RWPE1 (cell line): ENCODE measurements at regions not wholly inside any gene's neighbourhood (a gene's known extent, or its start where the extent isn't known, plus 50 kb on each side); places are given as distances from the start of the nearest gene placed in this dataset.

Source experiments
- CTCF ChIA-PET: fragments of 350-600 bp; sonication (Branson Sonifier 250); formaldehyde crosslinking; extraction: SDS; loops from one replicate; lab custom pipeline; 2021; lab: Yijun Ruan, JAX
- POLR2A ChIA-PET: fragments of 400-600 bp; formaldehyde crosslinking; extraction: SDS; loops from one replicate; lab custom pipeline; 2020; ENCODE audit warnings: antibody characterized with exemption; ENCODE audit not compliant: low non-redundant PET; lab: Yijun Ruan, JAX
- DNase-seq: peaks from one replicate; pipeline ENCODE4 v3.0.0; 2012; ENCODE audit warnings: low spot score
- H3K27ac ChIP-seq: fragments of 450-650 bp; 2 replicates; pipeline ENCODE4 v1.5.1; 2017
- TF ChIP-seq, protein P1 (sequence below): fragments of 450-650 bp; conservative IDR thresholded peaks from 2 replicates; pipeline ENCODE4 v1.5.1; 2017; ENCODE audit warnings: low read depth, mild to moderate bottlenecking

DNA sequence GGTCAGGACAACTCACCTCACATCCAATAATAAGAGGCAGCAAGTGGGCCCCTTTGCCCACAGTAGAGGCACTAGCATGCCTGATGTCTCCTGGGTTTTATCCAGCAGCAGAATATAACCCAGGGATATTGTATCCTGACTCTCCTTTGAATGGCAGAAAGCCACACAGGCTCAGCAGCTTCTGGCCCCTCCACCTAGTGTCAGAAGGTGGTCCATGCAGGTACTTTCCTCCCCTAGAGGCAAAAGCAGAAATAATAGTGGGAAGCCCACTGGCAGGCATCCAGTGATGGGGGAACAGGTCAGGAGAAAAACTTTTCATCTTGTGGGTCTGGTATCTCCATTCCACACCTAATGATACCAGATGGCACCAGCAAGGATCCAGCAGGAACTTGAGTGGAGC lies 75.5 kb upstream of the IRS4 start:
- CTCF ChIA-PET: interaction anchor here (0.6 kb wide), 1 partner anchor 79 kb away, joined by 3 read pairs; no protein-coding TSS in a partner anchor
- no peak for DNase-seq
- TF ChIP-seq, protein P1, sequence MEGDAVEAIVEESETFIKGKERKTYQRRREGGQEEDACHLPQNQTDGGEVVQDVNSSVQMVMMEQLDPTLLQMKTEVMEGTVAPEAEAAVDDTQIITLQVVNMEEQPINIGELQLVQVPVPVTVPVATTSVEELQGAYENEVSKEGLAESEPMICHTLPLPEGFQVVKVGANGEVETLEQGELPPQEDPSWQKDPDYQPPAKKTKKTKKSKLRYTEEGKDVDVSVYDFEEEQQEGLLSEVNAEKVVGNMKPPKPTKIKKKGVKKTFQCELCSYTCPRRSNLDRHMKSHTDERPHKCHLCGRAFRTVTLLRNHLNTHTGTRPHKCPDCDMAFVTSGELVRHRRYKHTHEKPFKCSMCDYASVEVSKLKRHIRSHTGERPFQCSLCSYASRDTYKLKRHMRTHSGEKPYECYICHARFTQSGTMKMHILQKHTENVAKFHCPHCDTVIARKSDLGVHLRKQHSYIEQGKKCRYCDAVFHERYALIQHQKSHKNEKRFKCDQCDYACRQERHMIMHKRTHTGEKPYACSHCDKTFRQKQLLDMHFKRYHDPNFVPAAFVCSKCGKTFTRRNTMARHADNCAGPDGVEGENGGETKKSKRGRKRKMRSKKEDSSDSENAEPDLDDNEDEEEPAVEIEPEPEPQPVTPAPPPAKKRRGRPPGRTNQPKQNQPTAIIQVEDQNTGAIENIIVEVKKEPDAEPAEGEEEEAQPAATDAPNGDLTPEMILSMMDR: no peak
- no peak overlapping the region for H3K27ac ChIP-seq
- POLR2A ChIA-PET: no interaction called here

DNA sequence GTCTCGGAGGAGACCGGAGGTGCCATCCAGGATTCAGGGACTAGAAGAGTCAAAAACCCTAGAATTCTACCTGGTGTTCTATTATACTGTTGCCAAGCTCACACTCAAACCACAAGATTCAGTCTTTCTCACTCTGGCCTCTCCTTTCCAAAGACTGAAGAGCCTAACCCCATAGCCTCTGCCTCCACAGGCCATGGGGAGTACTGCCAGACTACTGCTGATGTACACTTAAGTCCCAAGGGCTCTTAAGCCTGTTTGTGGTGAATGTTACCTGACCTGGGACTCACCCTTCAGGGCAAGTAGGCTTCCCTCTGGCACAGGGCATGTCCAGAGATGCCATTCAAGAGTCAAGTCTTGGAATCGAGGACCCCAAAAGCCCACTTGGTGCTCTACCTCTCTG lies 58.9 kb upstream of the IRS4 start:
- TF ChIP-seq, protein P1: no peak
- ChIA-PET POLR2A (no interaction called here), CTCF (no interaction called here)
- no peak overlapping the region for H3K27ac ChIP-seq
- no peak for DNase-seq
